GM12878 (cell line): ENCODE measurements at regions not wholly inside any gene's neighbourhood (a gene's known extent, or its start where the extent isn't known, plus 50 kb on each side); places are given as distances from the start of the nearest gene placed in this dataset.
"Not testable (repeated sequence)": the region's sequence is repeated elsewhere in the genome, so short reads cannot be mapped to it uniquely, and the experiment has no call there.

Experiments
- ATAC-seq: fragments of 200-7000 bp; cut with Tn5 transposase; 3 replicates; pipeline ENCODE4 v1.9.1; 2020; ENCODE audit warnings: mild to moderate bottlenecking, moderate library complexity
- BruUV-seq: library from RNA; stranded (reverse); fragments of 400-500 nt; replicated peaks from 2 replicates; lab custom pipeline; 2021; lab: Mats Ljungman, UMichigan
- CTCF ChIA-PET: fragments of 300-600 bp; sonication (Branson Sonifier 250); formaldehyde crosslinking; extraction: SDS; loops from one replicate; lab custom pipeline; 2021; ENCODE audit warnings: inconsistent platforms; lab: Yijun Ruan, JAX
- POLR2A ChIA-PET: fragments of 350-600 bp; formaldehyde crosslinking; extraction: SDS; loops from one replicate; lab custom pipeline; 2021; ENCODE audit warnings: inconsistent platforms; lab: Charles Lee
- RAD21 ChIA-PET: fragments of 300-600 bp; sonication (Branson Sonifier 250); formaldehyde crosslinking; loops from one replicate; lab custom pipeline; 2023; ENCODE audit warnings: antibody characterized with exemption; ENCODE audit not compliant: unreplicated experiment; lab: Charles Lee
- SMC1A ChIA-PET: fragments of 300-600 bp; sonication (Branson Sonifier 250); formaldehyde crosslinking; loops from one replicate; lab custom pipeline; 2023; ENCODE audit not compliant: unreplicated experiment, uncharacterized antibody; lab: Charles Lee
- DNase-seq: peaks from one replicate; pipeline ENCODE4 v3.0.0-alpha.2; 2011; ENCODE audit warnings: low read depth, low spot score
- FAIRE-seq: peaks from 3 replicates; lab custom pipeline; 2011; peaks lifted over from hg19 to GRCh38; lab: Jason Lieb, UNC
- H2AFZ ChIP-seq: 2 replicates; pipeline ENCODE4 v1.6.0; 2011; ENCODE audit warnings: low read depth, low read length, control low read depth; ENCODE audit not compliant: control insufficient read depth
- H3K27ac ChIP-seq: 2 replicates; pipeline ENCODE4 v1.5.1; 2011; ENCODE audit warnings: control low read depth; ENCODE audit not compliant: control insufficient read depth, insufficient read depth
- H3K27me3 ChIP-seq, 2 experiments: replicated peaks in 1 of 2; 2 replicates each; pipeline versions ENCODE4 v1.6.0 to v1.6.1; 2011; ENCODE audit warnings: low read length in 1 of 2; ENCODE audit not compliant: control insufficient read depth in 2 of 2, insufficient read depth in 2 of 2
- H3K36me3 ChIP-seq, 2 experiments: 2 replicates each; pipeline ENCODE4 v1.5.1; 2011; ENCODE audit warnings: low read length in 1 of 2; ENCODE audit not compliant: control insufficient read depth in 2 of 2, insufficient read depth in 2 of 2
- H3K4me1 ChIP-seq: 2 replicates; pipeline ENCODE4 v1.6.1; 2011; ENCODE audit warnings: mild to moderate bottlenecking, low read length, moderate library complexity, mixed read lengths; ENCODE audit not compliant: control insufficient read depth, insufficient read depth
- H3K4me2 ChIP-seq: 2 replicates; pipeline ENCODE4 v1.6.0; 2011; ENCODE audit warnings: control low read depth; ENCODE audit not compliant: control insufficient read depth, insufficient read depth
- H3K4me3 ChIP-seq: fragments of 200-600 bp; sonication (generic); 2 replicates; pipeline ENCODE4 v1.5.1; 2016
- H3K79me2 ChIP-seq: 2 replicates; pipeline ENCODE4 v1.6.0; 2011; ENCODE audit warnings: low read length; ENCODE audit not compliant: control insufficient read depth, insufficient read depth
- H3K9ac ChIP-seq: 2 replicates; pipeline ENCODE4 v1.8.0; 2011; ENCODE audit warnings: low read length, control low read depth, mixed read lengths; ENCODE audit not compliant: control insufficient read depth, insufficient read depth
- H3K9me3 ChIP-seq: replicated peaks from 3 replicates; pipeline ENCODE4 v1.5.1; 2011; ENCODE audit warnings: mild to moderate bottlenecking, low read length; ENCODE audit not compliant: control insufficient read depth, insufficient read depth
- H4K20me1 ChIP-seq: 2 replicates; pipeline ENCODE4 v1.6.0; 2011; ENCODE audit not compliant: control insufficient read depth, insufficient read depth
- WGBS: methylation state at CpG from one replicate; pipeline ENCODE4 v1.1.6; 2016; ENCODE audit warnings: low lambda C conversion rate; ENCODE audit not compliant: insufficient replicate concordance, insufficient coverage; ENCODE audit errors: missing lambda C conversion rate; 5-methylcytosine and 5-hydroxymethylcytosine counted together
- in situ Hi-C: fragments of 300-500 bp; cut with MboI; formaldehyde crosslinking; loops from 9 replicates; pipeline ENCODE4 v1.14.3; 2018; ENCODE audit warnings: mixed read lengths
- intact Hi-C: fragments of 100-400 bp; cut with micrococcal nuclease; formaldehyde crosslinking; loops from one replicate; pipeline ENCODE4 v1.14.2; 2022; ENCODE audit not compliant: unreplicated experiment

DNA sequence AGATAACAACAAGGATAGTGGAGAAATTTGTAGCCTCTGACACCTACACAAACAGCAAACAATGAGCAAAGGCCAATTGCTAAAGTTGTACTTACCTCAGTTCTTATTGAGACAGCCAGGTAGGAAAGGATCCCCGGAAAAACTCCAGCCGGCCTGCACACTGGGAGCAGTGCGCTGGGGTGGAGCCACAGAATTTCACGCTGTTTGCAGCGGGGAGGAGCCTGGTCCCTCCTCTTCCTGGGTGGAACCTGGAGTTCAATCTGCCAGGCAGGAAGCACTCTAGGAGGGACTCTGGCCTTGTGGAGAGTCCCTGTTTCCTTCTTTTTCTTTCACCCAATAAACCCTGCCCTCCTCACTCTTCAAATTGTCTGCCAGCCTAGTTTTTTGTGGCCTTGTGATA, 382.6 kb upstream of the TGIF2LX start:
- H3K79me2 ChIP-seq, H3K4me2 ChIP-seq, H3K4me1 ChIP-seq, H4K20me1 ChIP-seq, POLR2A ChIA-PET, in situ Hi-C loops, ATAC-seq, H3K9ac ChIP-seq, CTCF ChIA-PET, H3K4me3 ChIP-seq, FAIRE-seq, H3K27ac ChIP-seq, H3K27me3 ChIP-seq, H2AFZ ChIP-seq, H3K36me3 ChIP-seq, SMC1A ChIA-PET, H3K9me3 ChIP-seq, BruUV-seq, intact Hi-C loops, DNase-seq, RAD21 ChIA-PET: not testable (repeated sequence)
- WGBS, result 55% methylated on average over 5 of the region's 5 CpGs

DNA sequence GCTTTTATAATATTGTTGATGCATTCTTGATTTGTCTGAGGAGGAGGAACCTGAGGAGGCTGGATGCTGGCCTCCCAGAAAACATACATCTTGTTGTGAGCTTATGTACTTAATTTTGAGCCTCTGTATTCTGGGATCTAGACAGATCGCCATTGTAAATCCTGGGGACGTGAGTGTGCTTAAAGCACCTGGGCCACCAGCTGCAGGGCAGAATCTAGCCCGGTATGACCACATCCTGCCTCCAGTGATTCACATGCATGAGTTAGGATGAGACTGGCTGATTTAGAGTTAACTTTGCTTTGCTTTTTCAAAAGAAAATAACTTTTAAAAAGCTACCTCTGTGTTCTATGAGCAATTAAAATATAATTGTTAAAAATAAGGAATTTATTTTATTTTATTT, 364.6 kb upstream of the TGIF2LX start:
- H3K27me3 ChIP-seq, H3K4me2 ChIP-seq, in situ Hi-C loops, DNase-seq, H3K4me1 ChIP-seq, SMC1A ChIA-PET, RAD21 ChIA-PET, BruUV-seq, H2AFZ ChIP-seq, H3K27ac ChIP-seq, intact Hi-C loops, H3K4me3 ChIP-seq, POLR2A ChIA-PET, H3K9me3 ChIP-seq, H3K9ac ChIP-seq, ATAC-seq, CTCF ChIA-PET, H3K79me2 ChIP-seq, H4K20me1 ChIP-seq, H3K36me3 ChIP-seq, FAIRE-seq: not testable (repeated sequence)
- 23% methylated on average over 3 of the region's 3 CpGs for WGBS

DNA sequence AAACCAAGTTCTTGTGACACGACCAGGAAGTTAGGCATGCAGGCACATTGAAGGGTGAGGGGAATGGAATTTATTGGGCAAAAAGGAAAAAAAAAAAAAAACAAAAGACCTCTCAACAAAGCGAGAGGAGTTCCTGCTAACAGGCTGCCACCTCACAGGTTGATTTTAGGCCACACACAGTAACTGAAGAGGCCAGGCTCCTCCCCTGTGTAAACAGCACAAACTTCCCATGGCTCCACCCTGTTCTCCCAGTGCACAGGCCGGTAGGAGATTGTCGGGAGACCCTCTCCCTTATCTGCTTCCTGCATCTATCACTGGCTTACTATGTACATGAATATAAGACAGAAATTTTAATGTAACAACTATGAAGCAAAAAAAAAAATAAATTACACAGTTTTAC, 359.6 kb upstream of the TGIF2LX start:
- H3K4me1 ChIP-seq, H3K9ac ChIP-seq, H3K4me2 ChIP-seq, DNase-seq, RAD21 ChIA-PET, H3K27ac ChIP-seq, H3K79me2 ChIP-seq, ATAC-seq, H4K20me1 ChIP-seq, SMC1A ChIA-PET, in situ Hi-C loops, H2AFZ ChIP-seq, CTCF ChIA-PET, BruUV-seq, H3K9me3 ChIP-seq, H3K27me3 ChIP-seq, POLR2A ChIA-PET, H3K36me3 ChIP-seq, H3K4me3 ChIP-seq, intact Hi-C loops, FAIRE-seq: not testable (repeated sequence)
- WGBS, result 17% methylated on average over 3 of the region's 4 CpGs

DNA sequence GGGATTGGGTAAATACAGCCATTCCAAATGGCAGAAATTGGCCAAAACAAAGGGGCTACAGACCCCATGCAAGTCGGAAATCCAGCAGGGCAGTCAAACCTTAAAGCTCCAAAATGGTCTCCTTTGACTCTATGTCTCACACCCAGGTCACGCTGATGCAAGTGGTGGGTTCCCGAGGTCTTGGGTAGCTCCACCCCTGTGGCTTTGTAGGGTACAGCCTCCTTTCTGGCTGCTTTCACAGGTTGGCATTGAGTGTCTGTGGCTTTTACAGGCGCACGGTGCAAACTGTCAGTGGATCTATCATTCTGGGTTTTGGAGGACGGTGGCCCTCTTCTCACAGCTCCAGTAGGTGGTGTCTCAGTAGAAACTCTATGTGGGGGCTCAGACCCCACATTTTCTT, 358.6 kb upstream of the TGIF2LX start:
- H3K27ac ChIP-seq, H4K20me1 ChIP-seq, BruUV-seq, H3K79me2 ChIP-seq, RAD21 ChIA-PET, H3K9me3 ChIP-seq, DNase-seq, H3K27me3 ChIP-seq, H3K4me2 ChIP-seq, H2AFZ ChIP-seq, ATAC-seq, H3K36me3 ChIP-seq, SMC1A ChIA-PET, H3K4me3 ChIP-seq, H3K4me1 ChIP-seq, in situ Hi-C loops, H3K9ac ChIP-seq, POLR2A ChIA-PET, FAIRE-seq, CTCF ChIA-PET, intact Hi-C loops: not testable (repeated sequence)
- 72% methylated on average over 2 of the region's 6 CpGs for WGBS
